ENCODE measurements at regions not wholly inside any gene's neighbourhood (a gene's known extent, or its start where the extent isn't known, plus 50 kb on each side); places are given as distances from the start of the nearest gene placed in this dataset.

GRCh38 chr11:131193031-131193501 lies 177.3 kb upstream of the NTM start:
- Histone ChIP-seq H3K9ac (ENCODE audit: low read depth in 2 of 2, low read length in 2 of 2) (no peak overlapping the region), H3K4me3 (no peak overlapping the region), H3K27ac (no peak overlapping the region), H3K9me3 (no peaks in the 10 kb centered on the region), H3K27me3 (no peaks in the 10 kb centered on the region), H3K4me1 (no peaks in the 10 kb centered on the region), H3K36me3 (no peaks in the 10 kb centered on the region)
- no peak for DNase-seq
- TF ChIP-seq, protein P1, sequence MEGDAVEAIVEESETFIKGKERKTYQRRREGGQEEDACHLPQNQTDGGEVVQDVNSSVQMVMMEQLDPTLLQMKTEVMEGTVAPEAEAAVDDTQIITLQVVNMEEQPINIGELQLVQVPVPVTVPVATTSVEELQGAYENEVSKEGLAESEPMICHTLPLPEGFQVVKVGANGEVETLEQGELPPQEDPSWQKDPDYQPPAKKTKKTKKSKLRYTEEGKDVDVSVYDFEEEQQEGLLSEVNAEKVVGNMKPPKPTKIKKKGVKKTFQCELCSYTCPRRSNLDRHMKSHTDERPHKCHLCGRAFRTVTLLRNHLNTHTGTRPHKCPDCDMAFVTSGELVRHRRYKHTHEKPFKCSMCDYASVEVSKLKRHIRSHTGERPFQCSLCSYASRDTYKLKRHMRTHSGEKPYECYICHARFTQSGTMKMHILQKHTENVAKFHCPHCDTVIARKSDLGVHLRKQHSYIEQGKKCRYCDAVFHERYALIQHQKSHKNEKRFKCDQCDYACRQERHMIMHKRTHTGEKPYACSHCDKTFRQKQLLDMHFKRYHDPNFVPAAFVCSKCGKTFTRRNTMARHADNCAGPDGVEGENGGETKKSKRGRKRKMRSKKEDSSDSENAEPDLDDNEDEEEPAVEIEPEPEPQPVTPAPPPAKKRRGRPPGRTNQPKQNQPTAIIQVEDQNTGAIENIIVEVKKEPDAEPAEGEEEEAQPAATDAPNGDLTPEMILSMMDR (IDR thresholded peaks at IDR 0.05): no peak
- intact Hi-C loops (cut with DNase I): no loop called here

GRCh38 chr11:131194726-131195125 lies 175.7 kb upstream of the NTM start:
- DNase-seq: no peak
- no peaks in the 10 kb centered on the region for H3K27me3 ChIP-seq
- H3K9ac ChIP-seq (ENCODE audit: low read depth in 2 of 2, low read length in 2 of 2): no peak overlapping the region
- no peaks in the 10 kb centered on the region for H3K9me3 ChIP-seq
- intact Hi-C loops (cut with DNase I): no loop called here
- TF ChIP-seq, protein P1 (IDR thresholded peaks at IDR 0.05): no peak
- no peak overlapping the region for H3K27ac ChIP-seq
- H3K4me3 ChIP-seq: no peak overlapping the region
- no peaks in the 10 kb centered on the region for H3K4me1 ChIP-seq
- H3K36me3 ChIP-seq: no peaks in the 10 kb centered on the region

GRCh38 chr11:131195661-131196517 lies 174.5 kb upstream of the NTM start:
- H3K36me3 ChIP-seq: no peaks in the 10 kb centered on the region
- H3K9ac ChIP-seq (ENCODE audit: low read depth in 2 of 2, low read length in 2 of 2): no peak overlapping the region
- peak; percentile 44 for DNase-seq
- intact Hi-C loops (cut with DNase I): no loop called here
- no peak overlapping the region for H3K27ac ChIP-seq
- H3K4me1 ChIP-seq: no peaks in the 10 kb centered on the region
- H3K4me3 ChIP-seq: no peak overlapping the region
- TF ChIP-seq, protein P1 (IDR thresholded peaks at IDR 0.05): no peak
- H3K9me3 ChIP-seq: no peaks in the 10 kb centered on the region
- no peaks in the 10 kb centered on the region for H3K27me3 ChIP-seq

GRCh38 chr11:131198161-131199014 lies 172.0 kb upstream of the NTM start:
- Histone ChIP-seq H3K36me3 (no peaks in the 10 kb centered on the region), H3K9me3 (no peaks in the 10 kb centered on the region), H3K9ac (ENCODE audit: low read depth in 2 of 2, low read length in 2 of 2) (no peak overlapping the region), H3K4me1 (no peaks in the 10 kb centered on the region), H3K4me3 (no peak overlapping the region), H3K27me3 (no peaks in the 10 kb centered on the region), H3K27ac (no peak overlapping the region)
- no peak for DNase-seq
- TF ChIP-seq, protein P1 (IDR thresholded peaks at IDR 0.05): no peak
- intact Hi-C loops (cut with DNase I): no loop called here

GRCh38 chr11:131199015-131199280 lies 171.5 kb upstream of the NTM start:
- TF ChIP-seq, protein P1 (IDR thresholded peaks at IDR 0.05): no peak
- H3K4me1 ChIP-seq: no peaks in the 10 kb centered on the region

More at GRCh38 chr11:131199015-131199280, 171.5 kb upstream of the NTM start:
- H3K9me3 ChIP-seq: no peaks in the 10 kb centered on the region
- no peak overlapping the region for H3K9ac ChIP-seq (ENCODE audit: low read depth in 2 of 2, low read length in 2 of 2)
- DNase-seq: no peak
- H3K27ac ChIP-seq: no peak overlapping the region
- H3K27me3 ChIP-seq: no peaks in the 10 kb centered on the region
- H3K36me3 ChIP-seq: no peaks in the 10 kb centered on the region
- intact Hi-C loops (cut with DNase I): no loop called here
- H3K4me3 ChIP-seq: no peak overlapping the region
